Fibroblast of villous mesenchyme (primary cell): ENCODE measurements at regions not wholly inside any gene's neighbourhood (a gene's known extent, or its start where the extent isn't known, plus 50 kb on each side); places are given as distances from the start of the nearest gene placed in this dataset.

ENCODE experiments used
- DNase-seq: peaks from one replicate; pipeline ENCODE4 v3.0.0-alpha.2; 2010; ENCODE audit warnings: low read depth
- H3K4me3 ChIP-seq: 2 replicates; pipeline ENCODE4 v1.5.1; 2011; ENCODE audit warnings: low read depth, mild to moderate bottlenecking, low read length
- TF ChIP-seq, protein P1 (sequence below): IDR thresholded peaks from 2 replicates; pipeline ENCODE4 v1.5.1; 2012; ENCODE audit warnings: low read depth, mild to moderate bottlenecking, low read length; ENCODE audit not compliant: insufficient read depth

- H3K4me3 ChIP-seq = no peak overlapping the region
- TF ChIP-seq, protein P1, sequence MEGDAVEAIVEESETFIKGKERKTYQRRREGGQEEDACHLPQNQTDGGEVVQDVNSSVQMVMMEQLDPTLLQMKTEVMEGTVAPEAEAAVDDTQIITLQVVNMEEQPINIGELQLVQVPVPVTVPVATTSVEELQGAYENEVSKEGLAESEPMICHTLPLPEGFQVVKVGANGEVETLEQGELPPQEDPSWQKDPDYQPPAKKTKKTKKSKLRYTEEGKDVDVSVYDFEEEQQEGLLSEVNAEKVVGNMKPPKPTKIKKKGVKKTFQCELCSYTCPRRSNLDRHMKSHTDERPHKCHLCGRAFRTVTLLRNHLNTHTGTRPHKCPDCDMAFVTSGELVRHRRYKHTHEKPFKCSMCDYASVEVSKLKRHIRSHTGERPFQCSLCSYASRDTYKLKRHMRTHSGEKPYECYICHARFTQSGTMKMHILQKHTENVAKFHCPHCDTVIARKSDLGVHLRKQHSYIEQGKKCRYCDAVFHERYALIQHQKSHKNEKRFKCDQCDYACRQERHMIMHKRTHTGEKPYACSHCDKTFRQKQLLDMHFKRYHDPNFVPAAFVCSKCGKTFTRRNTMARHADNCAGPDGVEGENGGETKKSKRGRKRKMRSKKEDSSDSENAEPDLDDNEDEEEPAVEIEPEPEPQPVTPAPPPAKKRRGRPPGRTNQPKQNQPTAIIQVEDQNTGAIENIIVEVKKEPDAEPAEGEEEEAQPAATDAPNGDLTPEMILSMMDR = no peak
- no peak for DNase-seq
Observed at GRCh38 chr7:45461026-45461425, 113.1 kb upstream of the ADCY1 start.

GRCh38 chr7:45469103-45469502 is 105.1 kb upstream of the ADCY1 start:
- no peak for DNase-seq
- H3K4me3 ChIP-seq = no peak overlapping the region
- TF ChIP-seq, protein P1 = no peak

- TF ChIP-seq, protein P1 = no peak
- H3K4me3 ChIP-seq = no peak overlapping the region
- DNase-seq = no peak
Observed at GRCh38 chr7:45470031-45470430, 104.1 kb upstream of the ADCY1 start.

DNA sequence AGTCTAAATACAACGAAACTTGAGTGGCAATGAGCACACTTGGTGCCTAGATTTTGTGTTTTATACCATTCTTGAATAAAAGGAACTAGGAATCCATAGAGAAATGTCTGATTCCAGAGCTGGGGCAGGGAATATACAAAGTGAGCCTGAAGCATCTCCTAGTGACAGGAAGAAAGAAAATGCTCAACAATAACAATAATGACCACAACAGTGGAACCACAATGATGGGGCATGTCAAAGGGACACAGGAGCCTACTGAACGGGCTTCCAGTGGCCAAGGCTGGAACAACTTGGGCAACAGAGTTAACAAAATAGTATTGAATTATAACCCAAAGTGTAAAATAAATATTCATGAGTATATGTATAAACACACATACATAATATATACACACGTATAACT is 94.4 kb upstream of the ADCY1 start:
- no peak for DNase-seq
- no peak overlapping the region for H3K4me3 ChIP-seq
- TF ChIP-seq, protein P1 = no peak

DNA sequence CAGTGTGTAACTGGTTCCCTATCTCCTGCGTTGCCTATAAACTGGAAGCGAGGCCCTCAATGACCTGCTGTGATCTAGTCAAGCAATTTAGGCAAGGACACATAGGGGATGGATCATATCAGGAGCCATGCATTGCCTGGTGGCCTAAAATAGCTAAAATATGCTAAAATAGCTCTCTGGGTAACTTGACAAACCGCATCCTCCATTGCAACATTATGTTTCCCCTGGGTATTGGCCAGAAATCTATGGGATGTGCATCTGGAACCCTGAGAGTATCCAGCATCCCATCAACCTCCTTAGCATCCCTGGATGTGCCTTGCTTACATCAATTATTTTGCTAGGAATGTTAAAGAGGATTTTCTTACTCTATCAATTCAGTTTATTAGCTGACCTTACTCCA is 91.7 kb upstream of the ADCY1 start:
- TF ChIP-seq, protein P1 = no peak
- no peak for DNase-seq
- H3K4me3 ChIP-seq = no peak overlapping the region

GRCh38 chr7:45484094-45484493 is 90.1 kb upstream of the ADCY1 start:
- no peak for DNase-seq
- H3K4me3 ChIP-seq = no peak overlapping the region
- TF ChIP-seq, protein P1 = no peak

GRCh38 chr7:45486575-45486974 is 87.6 kb upstream of the ADCY1 start:
- no peak overlapping the region for H3K4me3 ChIP-seq
- TF ChIP-seq, protein P1 = no peak
- DNase-seq = no peak
